NOMO-1 treated with DMSO at 0.1 percent for 48 hours (cell line): ENCODE measurements at regions not wholly inside any gene's neighbourhood (a gene's known extent, or its start where the extent isn't known, plus 50 kb on each side); places are given as distances from the start of the nearest gene placed in this dataset.
"Not testable (repeated sequence)": the region's sequence is repeated elsewhere in the genome, so short reads cannot be mapped to it uniquely, and the experiment has no call there.

Experiments
- DNase-seq: peaks from one replicate; lab custom pipeline; 2025; ENCODE audit not compliant: unreplicated experiment; lab: John Stamatoyannopoulos, UW

GRCh38 chr5:60445921-60446320 lies 254.0 kb downstream of the DEPDC1B start:
- DNase-seq = no peak

GRCh38 chr5:60445427-60445826 lies 254.5 kb downstream of the DEPDC1B start:
- no peak for DNase-seq

- no peak for DNase-seq
Measured at GRCh38 chr5:60444661-60445360, 255.2 kb downstream of the DEPDC1B start.

DNA sequence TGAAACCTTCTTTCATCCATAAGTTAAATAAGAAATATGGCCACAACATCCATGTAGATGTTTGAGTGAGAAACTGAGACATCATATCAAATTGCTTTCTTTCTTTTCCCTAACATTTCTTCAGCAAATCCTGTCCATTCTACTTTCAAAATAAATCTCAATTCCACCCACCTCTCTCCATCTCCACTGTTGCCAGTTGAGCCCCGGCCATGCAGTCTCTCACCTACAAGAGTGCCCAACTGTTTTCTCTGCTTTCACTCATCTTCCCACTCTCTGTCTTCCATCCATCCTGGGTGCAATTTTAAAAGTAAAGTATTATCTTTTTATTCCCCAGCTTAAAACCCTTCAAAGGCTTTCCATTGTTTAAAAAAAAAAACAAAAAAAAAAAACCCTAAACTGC lies 260.4 kb downstream of the DEPDC1B start:
- DNase-seq = no peak

GRCh38 chr5:60437308-60437707 lies 262.7 kb downstream of the DEPDC1B start:
- no peak for DNase-seq

DNA sequence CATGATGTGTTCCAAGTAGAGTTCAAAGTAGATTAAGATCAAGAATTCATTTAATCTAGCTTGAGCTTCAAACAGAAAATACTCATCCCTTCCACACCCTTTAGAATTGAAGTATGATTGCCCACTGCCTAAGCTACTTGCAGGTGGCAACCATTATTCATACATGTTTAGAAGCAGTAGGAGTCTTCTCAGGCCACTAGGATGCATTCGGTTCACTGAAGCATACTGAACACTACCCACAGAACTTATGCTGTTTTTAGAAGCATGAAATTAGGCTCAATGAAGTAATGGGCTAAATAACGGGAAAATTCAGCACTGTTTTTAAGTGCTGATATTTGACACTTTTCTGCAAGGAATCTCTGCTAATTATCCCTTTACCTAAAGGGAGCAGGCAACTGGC lies 263.4 kb downstream of the DEPDC1B start:
- DNase-seq = no peak

- DNase-seq = no peak
Measured at GRCh38 chr5:60435808-60436207, 264.2 kb downstream of the DEPDC1B start.

DNA sequence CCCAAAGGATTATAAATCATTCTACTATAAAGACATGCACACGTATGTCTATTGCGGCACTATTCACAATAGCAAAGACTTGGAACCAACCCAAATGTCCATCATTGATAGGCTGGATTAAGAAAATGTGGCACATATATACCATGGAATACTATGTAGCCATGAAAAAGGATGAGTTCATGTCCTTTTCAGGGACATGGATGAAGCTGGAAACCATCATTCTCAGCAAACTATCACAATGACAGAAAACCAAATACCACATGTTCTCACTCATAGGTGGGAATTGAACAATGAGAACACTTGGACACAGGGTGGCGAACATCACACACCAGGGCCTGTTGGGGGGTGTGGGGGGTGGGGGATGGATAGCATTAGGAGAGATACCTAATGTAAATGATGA lies 273.8 kb downstream of the DEPDC1B start:
- not testable (repeated sequence) for DNase-seq

DNA sequence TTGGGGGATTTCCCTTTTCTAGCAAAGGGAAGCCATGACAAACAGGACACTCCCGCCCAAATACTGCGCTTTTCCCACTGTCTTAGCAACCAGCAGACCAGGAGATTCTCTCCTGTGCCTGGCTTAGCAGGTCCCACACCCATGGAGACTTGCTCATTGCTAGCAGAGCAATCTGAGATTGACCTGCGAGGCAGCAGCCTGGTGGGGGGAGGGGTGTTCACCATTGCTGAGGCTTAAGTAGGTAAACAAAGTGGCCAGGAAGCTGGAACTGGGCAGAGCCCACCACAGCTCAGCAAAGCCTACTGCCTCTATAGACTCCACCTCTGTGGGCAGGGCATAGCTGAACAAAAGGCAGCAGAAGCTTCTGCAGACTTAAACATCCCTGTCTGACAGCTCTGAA lies 279.2 kb downstream of the DEPDC1B start:
- not testable (repeated sequence) for DNase-seq

GRCh38 chr5:60417500-60418181 lies 282.3 kb downstream of the DEPDC1B start:
- DNase-seq = no peak

DNA sequence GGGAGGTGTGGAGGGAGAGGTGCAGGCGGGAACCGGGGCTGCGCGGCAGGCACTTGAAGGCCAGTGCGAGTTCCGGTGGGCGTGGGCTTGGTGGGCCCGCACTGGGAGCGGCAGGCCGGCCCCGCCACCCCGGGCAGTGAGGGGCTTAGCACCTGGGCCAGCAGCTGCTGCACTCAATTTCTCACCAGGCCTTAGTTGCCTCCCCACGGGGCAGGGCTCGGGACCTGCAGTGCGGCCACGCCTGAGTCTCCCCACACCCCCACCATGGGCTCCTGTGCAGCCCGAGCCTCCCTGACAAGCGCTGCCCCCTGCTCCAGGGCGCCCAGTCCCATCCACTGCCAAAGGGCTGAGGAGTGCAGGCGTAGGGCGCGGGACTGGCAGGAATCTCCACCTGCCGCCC lies 284.5 kb downstream of the DEPDC1B start:
- DNase-seq = no peak

DNA sequence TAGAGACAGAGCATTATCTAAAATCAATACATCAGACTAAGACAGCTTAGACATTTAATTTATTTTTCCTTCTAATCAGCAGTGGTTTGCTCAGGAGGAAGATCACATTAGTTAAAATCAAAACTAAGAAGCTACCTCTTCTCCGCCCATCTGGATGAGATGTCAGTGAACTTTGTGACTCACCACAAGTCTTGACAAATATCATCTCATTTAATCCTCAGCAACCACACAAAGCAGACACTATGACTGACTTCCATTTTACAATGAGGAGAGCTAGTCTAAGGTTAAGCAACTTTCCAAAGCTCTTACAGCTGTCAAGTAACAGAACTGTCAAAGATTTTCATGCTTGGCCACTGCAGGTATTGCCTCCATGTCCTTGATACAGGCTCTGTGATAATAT lies 289.5 kb downstream of the DEPDC1B start:
- peak; percentile 70 for DNase-seq

DNA sequence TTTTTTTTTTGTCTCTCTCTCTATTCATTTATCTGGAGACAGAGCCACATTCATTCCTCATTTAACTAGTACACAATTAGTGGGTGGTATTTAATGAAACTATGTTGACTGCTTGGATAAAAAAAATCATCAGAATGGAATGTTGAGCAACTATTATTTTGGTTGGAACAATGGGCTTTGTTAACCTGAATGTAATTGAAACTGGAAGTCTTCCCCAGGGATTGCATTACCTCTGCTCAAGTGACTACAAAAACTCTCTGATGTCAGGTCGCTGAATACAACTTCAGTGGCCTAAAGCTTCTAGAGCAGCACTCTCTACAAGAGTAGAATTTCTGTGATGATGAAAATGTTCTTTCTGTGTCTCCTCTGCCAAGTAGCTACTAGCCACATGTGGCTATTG lies 295.8 kb downstream of the DEPDC1B start:
- no peak for DNase-seq

GRCh38 chr5:60403343-60404006 lies 296.5 kb downstream of the DEPDC1B start:
- DNase-seq = no peak

- no peak for DNase-seq
Measured at GRCh38 chr5:60402161-60402785, 297.7 kb downstream of the DEPDC1B start.

- DNase-seq = no peak
Measured at GRCh38 chr5:60401526-60401925, 298.4 kb downstream of the DEPDC1B start.

DNA sequence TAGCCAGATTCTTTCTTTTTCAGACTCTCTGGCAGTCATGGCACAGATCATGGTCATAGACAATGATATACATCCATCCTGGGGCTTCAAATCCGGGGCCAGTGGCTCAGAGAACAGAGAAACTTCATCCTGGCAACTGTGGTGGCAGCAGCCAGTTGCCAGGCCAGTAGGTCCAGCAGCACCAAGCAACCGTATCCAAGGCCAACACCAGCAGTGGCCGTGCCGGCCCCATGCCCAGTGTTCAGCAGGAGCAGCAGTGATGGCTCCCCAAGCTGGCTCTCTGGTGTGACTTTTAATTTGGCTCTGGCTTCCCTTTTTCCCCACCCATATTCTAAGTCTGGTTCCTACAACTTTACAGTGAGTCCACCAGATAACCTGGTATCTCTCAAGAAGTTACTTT lies 300.5 kb downstream of the DEPDC1B start:
- DNase-seq = no peak

DNA sequence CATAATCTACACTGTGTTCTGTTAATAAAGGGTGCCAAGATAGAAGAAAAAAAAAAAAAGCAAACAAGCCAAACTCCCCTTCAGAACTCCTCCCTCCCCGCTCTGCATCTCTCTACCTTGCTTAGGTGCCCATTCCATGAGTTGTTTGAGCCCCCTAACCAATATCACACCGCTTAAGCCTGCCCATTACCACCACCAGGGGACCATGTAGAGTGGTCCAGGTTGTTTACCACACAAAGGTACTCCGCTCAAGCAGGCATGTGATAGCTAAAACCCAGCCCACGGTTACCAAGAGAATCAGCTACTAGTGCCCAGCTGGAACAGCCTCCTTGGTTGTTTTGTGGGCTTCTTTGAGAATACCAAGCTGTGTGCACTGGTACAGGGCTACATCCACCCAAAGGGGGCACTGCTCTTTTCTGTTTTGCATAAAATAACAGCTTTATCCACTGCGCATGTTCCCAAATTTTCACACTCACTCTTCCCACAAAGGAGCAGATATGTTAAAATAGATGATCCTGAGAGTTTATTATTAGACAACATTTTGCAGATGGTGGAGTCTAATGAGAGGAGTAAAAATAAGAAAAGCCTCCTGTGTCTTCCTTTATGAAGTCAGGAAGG lies 304.1 kb downstream of the DEPDC1B start:
- no peak for DNase-seq

GRCh38 chr5:60387051-60387440 lies 312.9 kb downstream of the DEPDC1B start:
- DNase-seq = no peak

DNA sequence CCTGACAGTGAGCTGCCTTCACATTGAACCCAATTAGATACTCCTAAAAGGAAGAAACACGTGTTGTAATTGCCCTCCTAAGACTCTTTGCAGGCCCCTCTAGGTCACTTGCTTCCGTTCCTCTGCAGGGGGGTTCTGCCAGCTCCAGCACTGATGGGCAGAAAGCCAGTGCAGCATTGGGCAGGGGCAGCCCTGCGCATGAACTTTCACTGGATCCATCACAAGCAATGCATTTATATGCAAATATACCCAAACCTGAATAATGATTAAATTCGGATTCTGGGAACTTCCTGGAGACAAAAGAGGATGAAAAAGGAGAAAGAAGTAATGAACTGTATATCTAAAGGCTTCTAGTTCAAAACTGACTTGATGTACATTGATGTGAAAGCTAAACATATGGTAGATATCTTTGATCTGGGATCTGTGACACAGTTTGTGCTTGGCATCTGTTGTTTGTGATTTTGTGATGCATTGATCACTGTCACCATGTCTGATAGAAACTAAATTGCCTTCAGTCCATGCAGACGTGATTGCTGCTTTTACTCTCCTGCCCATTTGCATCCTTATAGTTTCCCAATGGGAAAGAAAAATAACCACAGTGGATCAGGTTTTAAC lies 313.4 kb downstream of the DEPDC1B start:
- no peak for DNase-seq

- DNase-seq = peak; percentile 95
Measured at GRCh38 chr5:60382716-60383115, 317.2 kb downstream of the DEPDC1B start.
